CD4-positive, alpha-beta T cell (primary cell): ENCODE measurements at regions not wholly inside any gene's neighbourhood (a gene's known extent, or its start where the extent isn't known, plus 50 kb on each side); places are given as distances from the start of the nearest gene placed in this dataset.

ENCODE experiments used
- ATAC-seq: fragments of 200-7000 bp; cut with Tn5 transposase; one replicate; pipeline ENCODE4 v1.10.0; 2022; ENCODE audit warnings: mild to moderate bottlenecking; ENCODE audit not compliant: poor library complexity
- CTCF ChIA-PET: fragments of 350-600 bp; sonication (Branson Sonifier 250); formaldehyde crosslinking; loops from one replicate; lab custom pipeline; 2021; ENCODE audit warnings: antibody characterized with exemption, inconsistent platforms; lab: Charles Lee
- POLR2A ChIA-PET: fragments of 350-600 bp; sonication (Branson Sonifier 250); formaldehyde crosslinking; loops from one replicate; lab custom pipeline; 2021; ENCODE audit warnings: antibody characterized with exemption, inconsistent platforms; lab: Charles Lee
- DNase-seq, 14 experiments: peaks; one replicate each; pipeline ENCODE4 v3.0.0-alpha.2; 2013 to 2020; ENCODE audit warnings: mixed read lengths in 2 of 14
- H3K27ac ChIP-seq, 2 donors: one replicate each; pipeline versions ENCODE4 v1.5.1 to v1.7.0; 2013; ENCODE audit warnings: low read length in 2 of 2, low read depth in 1 of 2, mild to moderate bottlenecking in 1 of 2
- H3K27me3 ChIP-seq, 2 experiments: 1 replicate in 1 of 2; 2 replicates in 1 of 2; pipeline versions ENCODE4 v1.6.1 to v1.7.0; 2013; ENCODE audit warnings: low read length in 2 of 2, control low read depth in 1 of 2, mild to moderate bottlenecking in 1 of 2, moderate library complexity in 1 of 2; ENCODE audit not compliant: insufficient read depth in 2 of 2, control insufficient read depth in 1 of 2
- H3K36me3 ChIP-seq: one replicate; pipeline ENCODE4 v1.6.1; 2013; ENCODE audit warnings: low read length, control low read depth; ENCODE audit not compliant: insufficient read depth
- H3K4me1 ChIP-seq: one replicate; pipeline ENCODE4 v1.6.1; 2013; ENCODE audit warnings: low read length, control low read depth; ENCODE audit not compliant: insufficient read depth
- H3K4me3 ChIP-seq: one replicate; pipeline ENCODE4 v1.5.1; 2013; ENCODE audit warnings: mild to moderate bottlenecking, low read length, moderate library complexity
- H3K9me3 ChIP-seq, 2 experiments: 1 replicate in 1 of 2; 2 replicates in 1 of 2; pipeline versions ENCODE4 v1.6.1 to v1.7.0; 2013; ENCODE audit warnings: low read length in 2 of 2, mild to moderate bottlenecking in 2 of 2, control low read depth in 1 of 2, moderate library complexity in 1 of 2; ENCODE audit not compliant: control insufficient read depth in 1 of 2, insufficient read depth in 1 of 2
- H3K27ac Mint-ChIP-seq: one replicate; pipeline ENCODE4 v1.8.0; 2020; ENCODE audit warnings: mixed read lengths
- H3K27me3 Mint-ChIP-seq: one replicate; pipeline ENCODE4 v1.8.0; 2021; ENCODE audit warnings: mixed read lengths
- H3K36me3 Mint-ChIP-seq: one replicate; pipeline ENCODE4 v1.8.0; 2021; ENCODE audit warnings: low read depth, mixed read lengths
- H3K4me1 Mint-ChIP-seq: one replicate; pipeline ENCODE4 v1.8.0; 2021; ENCODE audit warnings: low read depth, mixed read lengths
- H3K4me3 Mint-ChIP-seq: one replicate; pipeline ENCODE4 v1.8.0; 2020; ENCODE audit warnings: mild to moderate bottlenecking, mixed read lengths
- H3K9me3 Mint-ChIP-seq: one replicate; pipeline ENCODE4 v1.8.0; 2020; ENCODE audit warnings: mixed read lengths
- intact Hi-C, 2 experiments: fragments of 100-400 bp; cut with DNase I in 1 of 2; cut with micrococcal nuclease in 1 of 2; formaldehyde crosslinking; loops; one replicate each; pipeline versions ENCODE4 v1.15.1 to v1.9.0; 2023 to 2025; cut with DNase I, micrococcal nuclease
- TF ChIP-seq, protein P1 (sequence below): fragments of 200-600 bp; IDR thresholded peaks from one replicate; pipeline ENCODE4 v1.8.0; 2022; ENCODE audit warnings: antibody characterized with exemption, mild to moderate bottlenecking

DNA sequence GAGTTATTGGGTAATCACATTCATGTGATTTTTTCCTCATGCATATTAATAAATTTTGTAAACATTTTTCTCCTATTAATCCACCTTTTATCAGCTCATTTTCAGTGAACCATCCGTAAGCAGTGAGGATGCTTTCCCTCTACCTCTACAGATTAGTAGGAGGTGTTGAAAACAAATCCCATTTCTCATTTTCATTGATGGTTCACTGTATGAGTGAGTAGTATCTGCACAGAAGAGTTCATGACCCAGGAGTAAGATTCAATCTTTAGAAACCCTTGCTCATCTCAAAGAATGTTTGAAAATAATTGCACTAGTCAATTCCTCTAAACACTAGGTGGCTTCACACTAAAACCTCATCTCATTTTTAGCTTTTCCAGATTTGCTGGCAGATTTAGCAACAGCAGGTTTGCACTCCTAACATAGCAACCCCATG, 440.0 kb downstream of the HAO1 start:
- Histone ChIP-seq H3K4me3 (no peak overlapping the region), H3K27me3 (no peaks in the 10 kb centered on the region), H3K36me3 (no peaks in the 10 kb centered on the region), H3K9me3 (no peaks in the 10 kb centered on the region), H3K27ac (no peak overlapping the region), H3K4me1 (no peaks in the 10 kb centered on the region)
- peaks cover 7% of the 10 kb centered on the region for H3K9me3 Mint-ChIP-seq
- no peak for ATAC-seq
- no peaks in the 10 kb centered on the region for H3K4me1 Mint-ChIP-seq
- ChIA-PET POLR2A (no interaction called here), CTCF (no interaction called here)
- TF ChIP-seq, protein P1, sequence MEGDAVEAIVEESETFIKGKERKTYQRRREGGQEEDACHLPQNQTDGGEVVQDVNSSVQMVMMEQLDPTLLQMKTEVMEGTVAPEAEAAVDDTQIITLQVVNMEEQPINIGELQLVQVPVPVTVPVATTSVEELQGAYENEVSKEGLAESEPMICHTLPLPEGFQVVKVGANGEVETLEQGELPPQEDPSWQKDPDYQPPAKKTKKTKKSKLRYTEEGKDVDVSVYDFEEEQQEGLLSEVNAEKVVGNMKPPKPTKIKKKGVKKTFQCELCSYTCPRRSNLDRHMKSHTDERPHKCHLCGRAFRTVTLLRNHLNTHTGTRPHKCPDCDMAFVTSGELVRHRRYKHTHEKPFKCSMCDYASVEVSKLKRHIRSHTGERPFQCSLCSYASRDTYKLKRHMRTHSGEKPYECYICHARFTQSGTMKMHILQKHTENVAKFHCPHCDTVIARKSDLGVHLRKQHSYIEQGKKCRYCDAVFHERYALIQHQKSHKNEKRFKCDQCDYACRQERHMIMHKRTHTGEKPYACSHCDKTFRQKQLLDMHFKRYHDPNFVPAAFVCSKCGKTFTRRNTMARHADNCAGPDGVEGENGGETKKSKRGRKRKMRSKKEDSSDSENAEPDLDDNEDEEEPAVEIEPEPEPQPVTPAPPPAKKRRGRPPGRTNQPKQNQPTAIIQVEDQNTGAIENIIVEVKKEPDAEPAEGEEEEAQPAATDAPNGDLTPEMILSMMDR, result no peak
- no peak for DNase-seq
- no peaks in the 10 kb centered on the region for H3K27me3 Mint-ChIP-seq
- H3K4me3 Mint-ChIP-seq, result no peak overlapping the region
- H3K36me3 Mint-ChIP-seq, result no peaks in the 10 kb centered on the region
- intact Hi-C loops, result no loop called here
- no peak overlapping the region for H3K27ac Mint-ChIP-seq

DNA sequence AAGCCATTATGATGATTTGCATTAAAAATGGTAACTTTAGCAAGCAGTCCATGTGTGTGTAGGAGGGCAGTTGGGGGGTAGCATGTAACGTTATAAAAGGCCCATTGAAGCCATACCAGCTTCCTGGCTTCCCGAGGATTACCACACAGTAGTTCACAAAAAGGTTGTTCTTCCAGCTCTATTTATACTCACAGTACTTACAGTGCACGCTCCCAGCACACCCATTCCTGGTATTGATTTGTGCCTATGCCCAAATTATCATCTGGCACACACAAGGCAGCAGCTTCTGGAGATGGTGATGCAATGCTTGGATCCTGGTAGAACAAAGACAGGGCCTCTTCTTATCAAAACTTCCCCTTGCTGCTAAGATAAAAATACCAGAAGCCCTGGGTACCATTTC, 436.8 kb downstream of the HAO1 start:
- Mint-ChIP-seq H3K27ac (no peak overlapping the region), H3K9me3 (peaks cover 5% of the 10 kb centered on the region), H3K4me3 (no peak overlapping the region), H3K4me1 (no peaks in the 10 kb centered on the region), H3K36me3 (no peaks in the 10 kb centered on the region), H3K27me3 (no peaks in the 10 kb centered on the region)
- ATAC-seq (no peak), DNase-seq (no peak)
- POLR2A ChIA-PET, result no interaction called here
- CTCF ChIA-PET, result no interaction called here
- TF ChIP-seq, protein P1, result no peak
- no peaks in the 10 kb centered on the region for H3K9me3 ChIP-seq
- intact Hi-C loops, result no loop called here
- no peaks in the 10 kb centered on the region for H3K4me1 ChIP-seq
- no peak overlapping the region for H3K27ac ChIP-seq
- H3K36me3 ChIP-seq, result no peaks in the 10 kb centered on the region
- no peak overlapping the region for H3K4me3 ChIP-seq
- no peaks in the 10 kb centered on the region for H3K27me3 ChIP-seq

DNA sequence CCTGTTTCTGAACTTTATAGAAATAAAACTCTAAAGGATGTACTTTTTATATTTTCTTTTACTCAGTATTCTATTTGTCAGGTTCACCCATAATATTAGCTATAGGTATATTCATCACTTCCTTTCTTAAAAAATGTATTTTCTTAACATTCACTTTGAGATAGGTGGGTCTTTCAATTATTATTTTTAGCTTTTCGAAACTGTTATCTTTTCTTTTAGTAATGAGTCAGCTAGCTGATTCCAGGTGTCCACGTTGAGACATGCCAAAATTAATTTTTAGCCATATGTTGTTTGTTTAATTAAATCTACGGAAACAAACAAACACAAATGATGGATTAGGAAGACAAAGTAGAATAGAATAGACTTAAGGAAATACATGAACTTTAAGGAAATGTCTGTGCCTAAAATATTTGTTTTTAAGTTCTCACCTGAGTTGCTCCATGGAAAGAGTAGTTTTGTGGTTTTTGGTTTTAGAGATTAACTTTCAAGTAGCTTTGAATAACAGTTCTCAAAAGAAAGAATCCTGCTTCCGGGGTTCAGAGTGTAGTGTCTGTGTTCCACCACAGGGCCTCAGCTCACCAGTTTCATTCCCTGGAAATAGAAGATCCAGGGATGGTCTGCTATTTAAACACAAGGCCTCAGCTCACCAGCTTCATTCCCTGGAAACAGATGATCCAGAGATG, 435.0 kb downstream of the HAO1 start:
- H3K27ac Mint-ChIP-seq, result no peak overlapping the region
- Histone ChIP-seq H3K4me3 (no peak overlapping the region), H3K4me1 (no peaks in the 10 kb centered on the region), H3K36me3 (no peaks in the 10 kb centered on the region), H3K27me3 (no peaks in the 10 kb centered on the region), H3K9me3 (no peaks in the 10 kb centered on the region), H3K27ac (no peak overlapping the region)
- TF ChIP-seq, protein P1, result no peak
- POLR2A ChIA-PET, result no interaction called here
- H3K36me3 Mint-ChIP-seq, result no peaks in the 10 kb centered on the region
- H3K9me3 Mint-ChIP-seq, result peaks cover 5% of the 10 kb centered on the region
- no peak overlapping the region for H3K4me3 Mint-ChIP-seq
- intact Hi-C loops, result no loop called here
- ATAC-seq (no peak), DNase-seq (no peak)
- H3K4me1 Mint-ChIP-seq, result no peaks in the 10 kb centered on the region
- CTCF ChIA-PET, result no interaction called here
- no peaks in the 10 kb centered on the region for H3K27me3 Mint-ChIP-seq
